Peyer's patch (tissue), 4 donors: ENCODE measurements at regions not wholly inside any gene's neighbourhood (a gene's known extent, or its start where the extent isn't known, plus 50 kb on each side); places are given as distances from the start of the nearest gene placed in this dataset.
"Not testable (repeated sequence)": the region's sequence is repeated elsewhere in the genome, so short reads cannot be mapped to it uniquely, and the experiment has no call there.

Source experiments
- POLR2A ChIP-seq, 2 donors: fragments of 450-650 bp; IDR thresholded peaks; one replicate each; pipeline ENCODE4 v1.5.1; 2017; ENCODE audit warnings: antibody characterized with exemption in 2 of 2, mild to moderate bottlenecking in 2 of 2, moderate library complexity in 2 of 2
- TF ChIP-seq, protein P1 (sequence below), 6 experiments: fragments of 450-650 bp in 4 of 6; fragments of 200-600 bp in 2 of 6; sonication (generic) in 1 of 6; IDR thresholded peaks; one replicate each; pipeline ENCODE4 v1.5.1; 2017 to 2019; ENCODE audit warnings: antibody characterized with exemption in 6 of 6, mild to moderate bottlenecking in 3 of 6, moderate library complexity in 1 of 6

DNA sequence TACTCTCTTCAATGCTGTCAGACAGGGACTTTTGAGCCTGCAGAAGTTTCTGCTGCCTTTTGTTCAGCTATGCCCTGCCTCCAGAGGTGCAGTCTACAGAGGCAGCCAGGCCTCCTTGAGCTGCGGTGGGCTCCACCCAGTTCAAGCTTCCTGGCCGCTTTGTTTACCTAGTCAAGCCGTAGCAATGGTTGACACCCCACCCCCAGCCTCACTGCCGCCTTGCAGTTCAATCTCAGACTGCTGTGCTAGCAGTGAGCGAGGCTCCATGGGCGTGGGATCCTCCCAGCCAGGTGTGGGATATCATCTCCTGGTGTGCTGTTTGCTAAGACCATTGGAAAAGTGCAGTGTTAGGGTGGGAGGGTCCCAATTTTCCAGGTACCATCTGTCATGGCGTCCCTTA lies 506.1 kb upstream of the FLRT2 start:
- TF ChIP-seq, protein P1, sequence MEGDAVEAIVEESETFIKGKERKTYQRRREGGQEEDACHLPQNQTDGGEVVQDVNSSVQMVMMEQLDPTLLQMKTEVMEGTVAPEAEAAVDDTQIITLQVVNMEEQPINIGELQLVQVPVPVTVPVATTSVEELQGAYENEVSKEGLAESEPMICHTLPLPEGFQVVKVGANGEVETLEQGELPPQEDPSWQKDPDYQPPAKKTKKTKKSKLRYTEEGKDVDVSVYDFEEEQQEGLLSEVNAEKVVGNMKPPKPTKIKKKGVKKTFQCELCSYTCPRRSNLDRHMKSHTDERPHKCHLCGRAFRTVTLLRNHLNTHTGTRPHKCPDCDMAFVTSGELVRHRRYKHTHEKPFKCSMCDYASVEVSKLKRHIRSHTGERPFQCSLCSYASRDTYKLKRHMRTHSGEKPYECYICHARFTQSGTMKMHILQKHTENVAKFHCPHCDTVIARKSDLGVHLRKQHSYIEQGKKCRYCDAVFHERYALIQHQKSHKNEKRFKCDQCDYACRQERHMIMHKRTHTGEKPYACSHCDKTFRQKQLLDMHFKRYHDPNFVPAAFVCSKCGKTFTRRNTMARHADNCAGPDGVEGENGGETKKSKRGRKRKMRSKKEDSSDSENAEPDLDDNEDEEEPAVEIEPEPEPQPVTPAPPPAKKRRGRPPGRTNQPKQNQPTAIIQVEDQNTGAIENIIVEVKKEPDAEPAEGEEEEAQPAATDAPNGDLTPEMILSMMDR (IDR thresholded peaks at IDR 0.05) = not testable (repeated sequence)
- not testable (repeated sequence) for TF ChIP-seq POLR2A (IDR thresholded peaks at IDR 0.05)
